Jurkat, Clone E6-1 (cell line): ENCODE measurements at regions not wholly inside any gene's neighbourhood (a gene's known extent, or its start where the extent isn't known, plus 50 kb on each side); places are given as distances from the start of the nearest gene placed in this dataset.
"Not testable (repeated sequence)": the region's sequence is repeated elsewhere in the genome, so short reads cannot be mapped to it uniquely, and the experiment has no call there.

ENCODE experiments used
- DNase-seq: peaks from one replicate; pipeline ENCODE4 v3.0.0-alpha.2; 2011; ENCODE audit warnings: low read depth, low spot score
- H3K4me3 ChIP-seq: 2 replicates; pipeline ENCODE4 v1.5.1; 2011; ENCODE audit warnings: mild to moderate bottlenecking, low read length, control low read depth, moderate library complexity

DNA sequence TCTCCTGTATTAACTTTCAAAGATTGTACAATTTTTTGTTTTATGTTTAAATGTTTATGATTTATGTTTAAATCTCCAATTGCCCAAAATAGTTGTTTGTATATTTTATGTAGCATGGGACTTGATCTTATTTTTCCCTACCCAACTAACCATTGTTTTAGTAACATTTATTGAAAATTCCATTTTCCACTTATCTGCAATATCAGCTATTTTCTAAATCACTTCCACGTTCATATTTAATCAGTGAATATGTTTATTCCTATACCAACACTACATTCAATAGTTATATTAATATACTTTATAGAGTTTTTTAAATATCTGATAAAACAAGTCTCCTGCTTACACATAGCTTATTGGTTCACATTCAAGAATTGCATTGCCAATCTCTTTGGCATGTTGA lies 532.2 kb downstream of the CHSY3 start:
- no peak for DNase-seq
- H3K4me3 ChIP-seq: no peak overlapping the region

GRCh38 chr5:130427222-130427955 lies 523.1 kb downstream of the CHSY3 start:
- no peak for DNase-seq
- H3K4me3 ChIP-seq: no peak overlapping the region

DNA sequence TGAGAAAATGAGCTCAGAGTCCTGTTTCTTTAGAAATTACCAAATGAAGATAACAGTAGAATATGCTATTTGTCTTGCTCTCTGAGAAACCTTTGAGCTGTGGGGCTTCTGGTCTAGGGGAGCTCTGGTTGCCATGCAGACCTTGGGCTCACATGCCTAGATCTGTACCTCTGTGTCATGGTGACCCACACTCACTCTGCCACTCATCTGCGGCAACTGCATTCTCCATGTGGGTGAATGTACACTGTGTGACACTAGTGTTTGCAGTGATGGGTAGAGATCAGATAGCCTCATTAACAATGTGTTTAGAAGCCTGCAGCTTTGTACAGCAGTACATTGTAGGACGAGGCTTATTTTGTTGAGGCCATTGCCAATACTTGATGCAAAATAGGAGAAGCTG lies 521.2 kb downstream of the CHSY3 start:
- no peak for DNase-seq
- no peak overlapping the region for H3K4me3 ChIP-seq

DNA sequence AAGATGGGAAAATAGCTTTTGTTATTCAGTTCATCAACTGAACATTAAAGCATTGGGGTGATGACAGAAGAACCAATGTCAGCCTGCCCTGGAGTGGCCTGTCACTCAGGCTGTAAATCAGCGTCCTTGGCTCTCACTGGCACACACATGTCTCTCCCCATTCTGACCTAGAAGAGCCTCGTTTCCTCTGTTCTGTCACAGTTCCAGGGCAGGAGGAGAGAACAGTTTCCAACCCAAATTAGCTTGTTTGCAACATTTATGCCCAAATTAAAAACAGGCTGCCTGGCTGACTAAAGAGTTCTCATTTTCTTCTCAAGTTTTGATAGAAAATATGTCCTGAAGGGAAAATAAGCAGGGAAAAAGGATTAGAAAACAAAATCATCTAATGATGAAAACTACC lies 520.1 kb downstream of the CHSY3 start:
- DNase-seq: no peak
- H3K4me3 ChIP-seq: no peak overlapping the region

- DNase-seq: no peak
- H3K4me3 ChIP-seq: no peak overlapping the region
Observed at GRCh38 chr5:130402906-130403305, 498.6 kb downstream of the CHSY3 start.

DNA sequence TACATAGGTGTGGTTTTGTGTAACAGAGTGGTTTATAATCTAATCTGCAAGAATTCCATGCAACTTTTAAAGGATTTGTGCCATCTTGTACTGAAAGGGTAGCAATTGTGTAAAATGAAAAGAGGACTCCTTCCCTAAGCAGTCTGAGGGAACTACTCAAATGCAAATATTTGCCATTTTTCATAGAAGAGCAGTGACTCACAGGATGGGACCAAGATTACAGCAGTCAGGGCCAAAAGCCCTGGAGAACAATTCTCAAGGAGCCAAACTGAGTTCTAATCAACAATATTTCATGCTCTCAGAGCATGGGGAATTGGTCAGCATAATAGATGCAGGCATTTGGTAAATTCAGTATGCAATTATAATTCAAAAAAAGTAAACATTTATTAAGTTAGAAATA lies 495.8 kb downstream of the CHSY3 start:
- no peak for DNase-seq
- H3K4me3 ChIP-seq: no peak overlapping the region

- DNase-seq: no peak
- no peak overlapping the region for H3K4me3 ChIP-seq
Observed at GRCh38 chr5:130398825-130399224, 494.6 kb downstream of the CHSY3 start.

- H3K4me3 ChIP-seq, DNase-seq: not testable (repeated sequence)
Observed at GRCh38 chr5:130397727-130398126, 493.5 kb downstream of the CHSY3 start.

GRCh38 chr5:130397132-130397531 lies 492.9 kb downstream of the CHSY3 start:
- no peak for DNase-seq
- H3K4me3 ChIP-seq: no peak overlapping the region

DNA sequence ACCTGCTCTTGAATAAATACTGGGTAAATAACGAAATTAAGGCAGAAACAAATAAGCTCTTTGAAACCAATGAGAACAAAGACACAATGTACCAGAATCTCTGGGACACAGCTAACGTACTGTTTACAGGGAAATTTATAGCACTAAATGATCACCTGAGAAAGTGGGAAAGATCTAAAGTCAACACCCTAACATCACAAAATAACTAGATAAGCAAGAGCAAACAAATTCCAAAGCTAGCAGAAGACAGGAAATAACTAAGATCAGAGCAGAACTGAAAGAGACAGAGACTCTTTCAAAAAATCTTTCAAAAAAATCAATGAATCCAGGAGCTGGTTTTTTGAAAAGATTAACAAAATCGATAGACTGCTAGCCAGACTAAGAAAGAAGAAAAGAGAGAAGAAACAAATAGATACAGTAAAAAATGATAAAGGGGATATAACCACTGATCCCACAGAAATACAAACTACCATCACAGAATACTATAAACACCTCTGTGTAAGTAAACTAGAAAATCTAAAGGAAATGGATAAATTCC lies 487.5 kb downstream of the CHSY3 start:
- H3K4me3 ChIP-seq, DNase-seq: not testable (repeated sequence)

- DNase-seq: no peak
- H3K4me3 ChIP-seq: no peak overlapping the region
Observed at GRCh38 chr5:130386155-130386554, 481.9 kb downstream of the CHSY3 start.

- no peak for DNase-seq
Observed at GRCh38 chr5:130385656-130386055, 481.4 kb downstream of the CHSY3 start.

DNA sequence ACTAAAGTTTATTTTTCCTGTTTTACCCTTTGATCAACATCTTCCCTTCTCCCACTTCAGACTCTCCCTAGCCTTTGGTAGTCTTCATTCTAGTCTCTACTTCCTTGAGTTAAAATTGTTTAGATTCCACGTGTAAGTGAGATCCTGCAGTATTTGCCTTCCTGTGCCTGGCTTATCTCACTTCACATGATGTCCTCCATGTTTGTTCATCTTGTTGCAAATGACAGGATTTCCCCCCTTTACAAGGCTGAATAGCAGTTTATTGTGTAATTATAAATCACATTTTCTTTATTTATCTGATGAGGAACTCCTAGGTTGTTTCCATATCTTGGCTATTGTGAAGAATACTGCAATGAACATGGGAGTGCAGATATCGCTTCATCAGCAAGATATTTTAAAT lies 461.7 kb downstream of the CHSY3 start:
- DNase-seq: no peak
- H3K4me3 ChIP-seq: no peak overlapping the region

More at GRCh38 chr5:130385656-130386055, 481.4 kb downstream of the CHSY3 start:
- H3K4me3 ChIP-seq: no peak overlapping the region

DNA sequence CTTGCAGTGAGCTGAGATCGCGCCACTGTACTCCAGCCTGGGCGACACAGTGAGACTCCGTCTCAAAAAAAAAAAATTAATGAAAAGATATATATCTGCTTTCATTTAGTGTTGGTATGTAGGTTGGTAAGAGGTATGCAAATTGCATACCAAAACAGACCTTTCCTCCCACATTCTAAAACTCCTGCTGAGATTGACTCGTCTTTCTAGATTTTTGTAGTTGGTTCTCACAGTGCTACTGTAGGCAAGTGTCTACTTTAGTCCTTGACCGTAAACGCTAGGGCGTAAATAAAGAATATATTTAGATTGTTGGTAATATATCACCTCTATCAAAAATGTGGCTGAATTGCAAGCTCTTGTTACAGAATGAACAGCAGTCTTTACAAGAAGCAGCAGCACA lies 445.9 kb downstream of the CHSY3 start:
- H3K4me3 ChIP-seq: no peak overlapping the region

GRCh38 chr5:130337179-130337888 lies 433.1 kb downstream of the CHSY3 start:
- no peak for DNase-seq
- no peak overlapping the region for H3K4me3 ChIP-seq

More for the DNA sequence above, 445.9 kb downstream of the CHSY3 start:
- no peak for DNase-seq

DNA sequence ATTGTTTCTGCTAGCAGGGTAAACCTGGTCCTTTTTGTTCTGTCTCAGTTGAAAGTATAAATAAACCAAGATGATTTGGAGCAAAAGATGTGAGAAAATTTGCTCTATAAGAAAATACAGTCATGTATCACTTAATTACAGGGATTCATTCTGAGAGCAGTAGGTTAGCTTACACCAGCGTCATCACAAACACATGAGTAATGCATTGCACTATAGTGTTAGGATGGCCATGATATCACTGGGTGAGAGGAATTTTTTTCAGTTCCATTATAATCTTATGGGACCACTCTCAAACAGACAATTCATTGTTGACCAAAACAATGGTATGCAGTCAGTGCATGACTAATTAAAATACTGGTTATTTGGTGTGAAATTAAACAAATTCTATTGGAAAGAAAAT lies 430.9 kb downstream of the CHSY3 start:
- H3K4me3 ChIP-seq: no peak overlapping the region
- DNase-seq: no peak

DNA sequence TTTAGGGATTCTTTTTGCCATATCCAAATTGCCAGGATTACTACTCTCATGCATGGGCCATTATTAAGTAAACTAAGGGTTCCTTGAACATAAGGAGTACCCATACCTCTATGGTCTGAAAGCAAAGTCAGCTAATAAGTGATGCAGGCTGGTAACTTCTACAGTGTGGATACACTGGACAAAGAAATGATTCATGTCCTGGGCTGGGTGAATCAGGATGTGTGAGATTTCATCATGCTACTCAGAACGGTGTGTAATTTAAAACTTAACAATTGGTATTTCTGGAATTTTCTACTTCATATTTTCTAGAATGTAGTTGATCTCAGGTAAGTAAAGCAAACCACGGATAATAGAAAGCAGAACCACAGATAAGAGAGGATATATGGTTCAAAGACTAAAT lies 428.8 kb downstream of the CHSY3 start:
- no peak for DNase-seq
- no peak overlapping the region for H3K4me3 ChIP-seq

DNA sequence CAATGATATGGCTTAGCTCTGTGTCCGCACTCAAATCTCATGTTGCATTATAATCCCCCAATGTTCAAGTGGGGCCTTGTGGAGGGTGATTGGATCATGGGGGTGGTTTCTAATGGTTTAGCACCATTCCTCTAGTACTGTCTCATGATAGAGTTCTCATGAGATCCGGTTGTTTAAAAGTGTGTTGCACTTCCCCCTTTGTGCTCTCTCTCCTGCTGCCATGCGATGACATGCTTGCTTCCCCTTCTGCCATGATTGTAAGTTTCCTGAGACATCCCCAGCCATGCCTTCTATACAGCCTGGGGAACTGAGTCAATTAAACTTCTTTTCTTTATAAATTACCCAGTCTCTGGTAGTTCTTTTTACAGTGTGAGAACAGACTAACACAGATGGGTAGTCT lies 427.1 kb downstream of the CHSY3 start:
- DNase-seq: no peak
- no peak overlapping the region for H3K4me3 ChIP-seq

GRCh38 chr5:130324953-130325671 lies 420.8 kb downstream of the CHSY3 start:
- no peak overlapping the region for H3K4me3 ChIP-seq
- no peak for DNase-seq
